ENCODE measurements at regions not wholly inside any gene's neighbourhood (a gene's known extent, or its start where the extent isn't known, plus 50 kb on each side); places are given as distances from the start of the nearest gene placed in this dataset.

- TF ChIP-seq CTCF (conservative IDR thresholded peaks at IDR 0.05; ENCODE audit: low read depth, low read length) (no peak), RAD21 (IDR thresholded peaks at IDR 0.05; ENCODE audit: low read length) (no peak), MAZ (IDR thresholded peaks at IDR 0.05; ENCODE audit: borderline replicate concordance, low read depth, low read length) (no peak), RFX5 (IDR thresholded peaks at IDR 0.05; ENCODE audit: low read depth, low read length) (no peak), POLR2A (IDR thresholded peaks at IDR 0.05; ENCODE audit: low read depth, low read length) (no peak), ELK1 (IDR thresholded peaks at IDR 0.05; ENCODE audit: borderline replicate concordance, low read depth, low read length) (no peak), FOS (IDR thresholded peaks at IDR 0.05; ENCODE audit: low read depth, low read length) (no peak), SMC3 (IDR thresholded peaks at IDR 0.05; ENCODE audit: low read depth, low read length) (no peak), MAFK (IDR thresholded peaks at IDR 0.05; ENCODE audit: low read depth, low read length) (no peak), MXI1 (IDR thresholded peaks at IDR 0.05; ENCODE audit: borderline replicate concordance, low read depth, low read length) (no peak), RCOR1 (IDR thresholded peaks at IDR 0.05; ENCODE audit: insufficient replicate concordance, low read length) (no peak)
- TF ChIP-seq, protein P1, sequence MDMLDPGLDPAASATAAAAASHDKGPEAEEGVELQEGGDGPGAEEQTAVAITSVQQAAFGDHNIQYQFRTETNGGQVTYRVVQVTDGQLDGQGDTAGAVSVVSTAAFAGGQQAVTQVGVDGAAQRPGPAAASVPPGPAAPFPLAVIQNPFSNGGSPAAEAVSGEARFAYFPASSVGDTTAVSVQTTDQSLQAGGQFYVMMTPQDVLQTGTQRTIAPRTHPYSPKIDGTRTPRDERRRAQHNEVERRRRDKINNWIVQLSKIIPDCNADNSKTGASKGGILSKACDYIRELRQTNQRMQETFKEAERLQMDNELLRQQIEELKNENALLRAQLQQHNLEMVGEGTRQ (IDR thresholded peaks at IDR 0.05; ENCODE audit: low read depth, low read length), result no peak
These were observed 257.9 kb upstream of the KCNH8 start for GRCh38 chr3:18890449-18890848.
